ENCODE measurements at regions not wholly inside any gene's neighbourhood (a gene's known extent, or its start where the extent isn't known, plus 50 kb on each side); places are given as distances from the start of the nearest gene placed in this dataset.

- TF ChIP-seq MYC (IDR thresholded peaks at IDR 0.05; ENCODE audit: low read depth, low read length): no peak
- TF ChIP-seq, protein P1, sequence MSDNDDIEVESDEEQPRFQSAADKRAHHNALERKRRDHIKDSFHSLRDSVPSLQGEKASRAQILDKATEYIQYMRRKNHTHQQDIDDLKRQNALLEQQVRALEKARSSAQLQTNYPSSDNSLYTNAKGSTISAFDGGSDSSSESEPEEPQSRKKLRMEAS (IDR thresholded peaks at IDR 0.05; ENCODE audit: low read depth, low read length): no peak
- no peak for TF ChIP-seq POLR2A (IDR thresholded peaks at IDR 0.05; ENCODE audit: extremely low read depth, insufficient read length)
- TF ChIP-seq, protein P2, sequence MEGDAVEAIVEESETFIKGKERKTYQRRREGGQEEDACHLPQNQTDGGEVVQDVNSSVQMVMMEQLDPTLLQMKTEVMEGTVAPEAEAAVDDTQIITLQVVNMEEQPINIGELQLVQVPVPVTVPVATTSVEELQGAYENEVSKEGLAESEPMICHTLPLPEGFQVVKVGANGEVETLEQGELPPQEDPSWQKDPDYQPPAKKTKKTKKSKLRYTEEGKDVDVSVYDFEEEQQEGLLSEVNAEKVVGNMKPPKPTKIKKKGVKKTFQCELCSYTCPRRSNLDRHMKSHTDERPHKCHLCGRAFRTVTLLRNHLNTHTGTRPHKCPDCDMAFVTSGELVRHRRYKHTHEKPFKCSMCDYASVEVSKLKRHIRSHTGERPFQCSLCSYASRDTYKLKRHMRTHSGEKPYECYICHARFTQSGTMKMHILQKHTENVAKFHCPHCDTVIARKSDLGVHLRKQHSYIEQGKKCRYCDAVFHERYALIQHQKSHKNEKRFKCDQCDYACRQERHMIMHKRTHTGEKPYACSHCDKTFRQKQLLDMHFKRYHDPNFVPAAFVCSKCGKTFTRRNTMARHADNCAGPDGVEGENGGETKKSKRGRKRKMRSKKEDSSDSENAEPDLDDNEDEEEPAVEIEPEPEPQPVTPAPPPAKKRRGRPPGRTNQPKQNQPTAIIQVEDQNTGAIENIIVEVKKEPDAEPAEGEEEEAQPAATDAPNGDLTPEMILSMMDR (IDR thresholded peaks at IDR 0.05; ENCODE audit: low read depth, low read length): no peak
- H3K4me3 ChIP-seq (ENCODE audit: low read depth, low read length): no peak overlapping the region
- no peak for DNase-seq (ENCODE audit: low read depth)
These were observed 87.8 kb upstream of the PPP1R26 start for GRCh38 chr9:135391759-135392158.

DNA sequence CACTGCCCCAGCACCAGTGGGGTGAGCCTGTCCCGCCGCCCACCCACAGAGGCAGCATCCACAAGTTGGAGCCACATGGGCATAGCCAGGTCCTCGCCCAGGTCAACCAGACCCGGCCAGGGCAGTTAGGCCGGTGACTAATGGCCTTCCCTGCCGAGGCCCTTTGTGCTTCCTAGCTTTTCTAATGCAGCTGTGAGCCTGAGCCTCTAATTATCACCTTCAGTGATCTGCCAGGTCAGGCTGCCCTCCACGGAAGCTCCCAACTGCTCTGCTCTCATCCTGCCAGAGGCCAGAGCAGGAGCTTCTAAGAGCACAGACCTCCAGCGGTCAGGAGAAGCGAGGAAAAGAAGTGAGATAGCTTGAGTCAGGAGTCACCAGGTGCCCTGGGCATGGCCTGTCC is 87.1 kb upstream of the PPP1R26 start:
- DNase-seq (ENCODE audit: low read depth): no peak
- TF ChIP-seq, protein P1 (IDR thresholded peaks at IDR 0.05; ENCODE audit: low read depth, low read length): no peak
- TF ChIP-seq, protein P2 (IDR thresholded peaks at IDR 0.05; ENCODE audit: low read depth, low read length): no peak
- TF ChIP-seq POLR2A (IDR thresholded peaks at IDR 0.05; ENCODE audit: extremely low read depth, insufficient read length): no peak
- no peak for TF ChIP-seq MYC (IDR thresholded peaks at IDR 0.05; ENCODE audit: low read depth, low read length)
- no peak overlapping the region for H3K4me3 ChIP-seq (ENCODE audit: low read depth, low read length)

DNA sequence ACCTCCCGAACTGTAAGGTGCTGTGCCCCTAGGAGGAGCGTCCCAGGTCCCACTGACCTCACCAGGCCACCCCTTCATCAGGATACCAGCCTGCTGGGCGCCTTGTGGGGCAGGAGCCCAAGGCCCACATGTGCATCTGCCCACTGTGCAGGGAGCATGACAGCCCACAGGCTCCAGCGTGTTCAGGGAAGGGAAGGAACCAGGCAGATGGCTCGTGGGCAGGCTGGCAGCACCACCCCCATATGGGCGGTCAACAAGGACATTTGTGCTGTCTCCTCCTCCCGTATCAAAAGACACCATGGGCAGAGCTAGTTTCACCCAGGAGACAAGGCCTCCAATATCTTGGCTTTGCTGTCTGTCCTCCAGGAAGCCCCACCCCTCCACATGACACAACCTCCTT is 85.5 kb upstream of the PPP1R26 start:
- H3K4me3 ChIP-seq (ENCODE audit: low read depth, low read length): no peak overlapping the region
- TF ChIP-seq, protein P2 (IDR thresholded peaks at IDR 0.05; ENCODE audit: low read depth, low read length): no peak
- no peak for TF ChIP-seq POLR2A (IDR thresholded peaks at IDR 0.05; ENCODE audit: extremely low read depth, insufficient read length)
- TF ChIP-seq MYC (IDR thresholded peaks at IDR 0.05; ENCODE audit: low read depth, low read length): no peak
- TF ChIP-seq, protein P1 (IDR thresholded peaks at IDR 0.05; ENCODE audit: low read depth, low read length): no peak
- no peak for DNase-seq (ENCODE audit: low read depth)

GRCh38 chr9:135394699-135395645 is 84.6 kb upstream of the PPP1R26 start:
- no peak for DNase-seq (ENCODE audit: low read depth)
- TF ChIP-seq, protein P2 (IDR thresholded peaks at IDR 0.05; ENCODE audit: low read depth, low read length): no peak
- TF ChIP-seq POLR2A (IDR thresholded peaks at IDR 0.05; ENCODE audit: extremely low read depth, insufficient read length) (no peak), MYC (IDR thresholded peaks at IDR 0.05; ENCODE audit: low read depth, low read length) (no peak)
- TF ChIP-seq, protein P1 (IDR thresholded peaks at IDR 0.05; ENCODE audit: low read depth, low read length): no peak

GRCh38 chr9:135397142-135397541 is 82.4 kb upstream of the PPP1R26 start:
- TF ChIP-seq POLR2A (IDR thresholded peaks at IDR 0.05; ENCODE audit: extremely low read depth, insufficient read length): no peak
- no peak overlapping the region for H3K4me3 ChIP-seq (ENCODE audit: low read depth, low read length)
- DNase-seq (ENCODE audit: low read depth): no peak

More at GRCh38 chr9:135394699-135395645, 84.6 kb upstream of the PPP1R26 start:
- H3K4me3 ChIP-seq (ENCODE audit: low read depth, low read length): no peak overlapping the region

DNA sequence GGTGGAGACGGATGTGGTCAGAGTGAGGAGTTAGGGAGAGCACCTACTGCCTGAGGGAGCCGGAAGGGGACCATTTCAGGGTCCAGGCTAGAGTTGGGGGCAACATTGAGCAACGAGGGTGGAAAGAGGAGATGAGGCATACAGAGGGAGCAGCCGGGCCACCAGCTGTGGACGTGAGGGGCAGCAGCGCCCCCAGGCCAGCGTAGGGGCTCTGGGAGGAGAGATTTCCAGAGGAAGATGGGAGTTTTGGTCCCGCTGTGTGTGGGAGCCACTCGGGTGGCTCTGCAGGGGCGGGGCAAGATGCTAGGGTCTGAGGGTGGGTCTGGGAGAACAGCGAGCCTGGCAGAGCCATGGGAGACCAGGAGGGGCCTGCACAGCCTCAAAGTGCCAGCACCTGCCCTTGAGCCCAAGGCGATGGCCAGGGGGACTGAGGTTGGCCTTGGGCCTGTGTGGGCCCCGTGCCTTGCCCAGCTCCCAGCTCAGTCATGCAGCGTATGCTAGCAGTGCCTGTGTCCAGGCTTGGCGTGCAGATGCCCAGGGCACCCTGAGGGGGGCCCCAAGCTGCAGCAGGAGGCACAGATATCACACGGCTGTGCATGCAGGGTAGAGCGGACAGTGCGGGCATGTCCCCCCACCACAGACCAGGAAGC is 80.5 kb upstream of the PPP1R26 start:
- no peak for DNase-seq (ENCODE audit: low read depth)
- TF ChIP-seq, protein P2 (IDR thresholded peaks at IDR 0.05; ENCODE audit: low read depth, low read length): no peak
- TF ChIP-seq, protein P1 (IDR thresholded peaks at IDR 0.05; ENCODE audit: low read depth, low read length): no peak
- TF ChIP-seq MYC (IDR thresholded peaks at IDR 0.05; ENCODE audit: low read depth, low read length) (no peak), POLR2A (IDR thresholded peaks at IDR 0.05; ENCODE audit: extremely low read depth, insufficient read length) (no peak)
- no peak overlapping the region for H3K4me3 ChIP-seq (ENCODE audit: low read depth, low read length)

All from NB4 (cell line).